OCI-LY1 (cell line): ENCODE measurements at regions not wholly inside any gene's neighbourhood (a gene's known extent, or its start where the extent isn't known, plus 50 kb on each side); places are given as distances from the start of the nearest gene placed in this dataset.

Experiments
- H2AFZ ChIP-seq: fragments of 200-600 bp; sonication (generic), shearing (Covaris generic); 2 replicates; pipeline ENCODE4 v1.6.0; 2014; ENCODE audit warnings: antibody characterized with exemption, mild to moderate bottlenecking, low read length
- H3F3A ChIP-seq: fragments of 200-600 bp; sonication (generic), shearing (Covaris generic); 2 replicates; pipeline ENCODE4 v1.6.0; 2014; ENCODE audit warnings: mild to moderate bottlenecking, antibody characterized with exemption, low read length, moderate library complexity; ENCODE audit not compliant: insufficient read depth
- H3K27ac ChIP-seq: fragments of 200-600 bp; sonication (generic); 2 replicates; pipeline ENCODE4 v1.5.1; 2014; ENCODE audit warnings: low read length, mixed run types, mild to moderate bottlenecking, low read depth; ENCODE audit not compliant: poor library complexity, severe bottlenecking
- H3K27me3 ChIP-seq: fragments of 200-600 bp; sonication (generic); 2 replicates; pipeline ENCODE4 v1.6.0; 2014; ENCODE audit warnings: antibody characterized with exemption, mild to moderate bottlenecking, low read length, moderate library complexity; ENCODE audit not compliant: insufficient read depth
- H3K36me3 ChIP-seq: fragments of 200-600 bp; sonication (generic); 2 replicates; pipeline ENCODE4 v1.6.1; 2014; ENCODE audit warnings: mild to moderate bottlenecking, antibody characterized with exemption, low read length, moderate library complexity, mixed read lengths; ENCODE audit not compliant: insufficient read depth
- H3K4me1 ChIP-seq: fragments of 200-600 bp; sonication (generic); 2 replicates; pipeline ENCODE4 v1.5.1; 2014; ENCODE audit warnings: mild to moderate bottlenecking, low read length, moderate library complexity; ENCODE audit not compliant: insufficient read depth, severe bottlenecking
- H3K4me2 ChIP-seq: fragments of 200-600 bp; sonication (generic), shearing (Covaris generic); 2 replicates; pipeline ENCODE4 v1.6.1; 2014; ENCODE audit warnings: low read length
- H3K4me3 ChIP-seq: fragments of 200-600 bp; sonication (generic); 2 replicates; pipeline ENCODE4 v1.5.1; 2014; ENCODE audit warnings: low read length, low read depth, mild to moderate bottlenecking, mixed read lengths; ENCODE audit not compliant: poor library complexity, severe bottlenecking
- H3K79me2 ChIP-seq: fragments of 200-600 bp; shearing (Covaris generic); 2 replicates; pipeline ENCODE4 v1.6.1; 2016; ENCODE audit warnings: mixed run types, low read length, mixed read lengths; ENCODE audit not compliant: insufficient read depth
- H3K9ac ChIP-seq: fragments of 200-600 bp; sonication (generic), shearing (Covaris generic); 2 replicates; pipeline ENCODE4 v1.6.1; 2014; ENCODE audit warnings: mild to moderate bottlenecking, low read length, mixed read lengths
- H3K9me2 ChIP-seq: fragments of 200-600 bp; sonication (generic), shearing (Covaris generic); 2 replicates; pipeline ENCODE4 v1.6.1; 2014; ENCODE audit warnings: low read depth, mild to moderate bottlenecking, low read length, mixed read lengths
- H3K9me3 ChIP-seq: fragments of 200-600 bp; shearing (Covaris generic); 2 replicates; pipeline ENCODE4 v1.6.1; 2014; ENCODE audit warnings: low read length, mixed read lengths
- H4K20me1 ChIP-seq: fragments of 200-600 bp; sonication (generic), shearing (Covaris generic); 2 replicates; pipeline ENCODE4 v1.6.0; 2016; ENCODE audit warnings: mild to moderate bottlenecking, low read length; ENCODE audit not compliant: insufficient read depth
- CTCF ChIP-seq: fragments of 200-600 bp; sonication (generic), shearing (Covaris generic); IDR thresholded peaks from 2 replicates; pipeline ENCODE4 v1.5.1; 2017; ENCODE audit warnings: mild to moderate bottlenecking, antibody characterized with exemption, low read length, moderate library complexity, mixed read lengths
- EZH2 ChIP-seq: fragments of 200-600 bp; sonication (generic), shearing (Covaris generic); IDR thresholded peaks from 2 replicates; pipeline ENCODE4 v1.8.0; 2017; ENCODE audit warnings: borderline replicate concordance, mixed run types, mild to moderate bottlenecking, antibody characterized with exemption, low read length, moderate library complexity, mixed read lengths

GRCh38 chr14:97331058-97331457, 533.9 kb downstream of the VRK1 start:
- H2AFZ ChIP-seq, result no peak overlapping the region
- TF ChIP-seq CTCF (no peak), EZH2 (no peak)

GRCh38 chr14:97331526-97331925, 534.3 kb downstream of the VRK1 start:
- Histone ChIP-seq H3K4me3 (no peak overlapping the region), H3K4me2 (no peak overlapping the region), H3K9me3 (no peaks in the 10 kb centered on the region), H3K9me2 (no peaks in the 10 kb centered on the region), H3K79me2 (no peaks in the 10 kb centered on the region), H3K9ac (no peak overlapping the region), H3K4me1 (no peaks in the 10 kb centered on the region), H3K36me3 (no peaks in the 10 kb centered on the region), H3K27ac (no peak overlapping the region), H3F3A (no peaks in the 10 kb centered on the region), H3K27me3 (no peaks in the 10 kb centered on the region), H2AFZ (no peak overlapping the region), H4K20me1 (no peaks in the 10 kb centered on the region)
- TF ChIP-seq EZH2, result no peak
- no peak for TF ChIP-seq CTCF

More at GRCh38 chr14:97331058-97331457, 533.9 kb downstream of the VRK1 start:
- Histone ChIP-seq H3K4me2 (no peak overlapping the region), H3K4me1 (no peaks in the 10 kb centered on the region), H3K79me2 (no peaks in the 10 kb centered on the region), H3K36me3 (no peaks in the 10 kb centered on the region), H3K9ac (no peak overlapping the region), H3F3A (no peaks in the 10 kb centered on the region), H3K27ac (no peak overlapping the region), H3K9me2 (no peaks in the 10 kb centered on the region), H3K27me3 (no peaks in the 10 kb centered on the region), H3K4me3 (no peak overlapping the region), H3K9me3 (no peaks in the 10 kb centered on the region), H4K20me1 (no peaks in the 10 kb centered on the region)

- Histone ChIP-seq H2AFZ (no peak overlapping the region), H3K4me2 (no peak overlapping the region), H3K79me2 (no peaks in the 10 kb centered on the region), H3K4me3 (no peak overlapping the region), H3K27me3 (no peaks in the 10 kb centered on the region), H3K36me3 (no peaks in the 10 kb centered on the region), H3K9ac (no peak overlapping the region), H3K4me1 (no peaks in the 10 kb centered on the region), H3F3A (no peaks in the 10 kb centered on the region), H4K20me1 (no peaks in the 10 kb centered on the region), H3K9me3 (no peaks in the 10 kb centered on the region), H3K9me2 (no peaks in the 10 kb centered on the region), H3K27ac (no peak overlapping the region)
- TF ChIP-seq CTCF (no peak), EZH2 (no peak)
Observed at GRCh38 chr14:97336179-97336578, 539.0 kb downstream of the VRK1 start.
